ENCODE measurements at regions not wholly inside any gene's neighbourhood (a gene's known extent, or its start where the extent isn't known, plus 50 kb on each side); places are given as distances from the start of the nearest gene placed in this dataset.
"Not testable (repeated sequence)": the region's sequence is repeated elsewhere in the genome, so short reads cannot be mapped to it uniquely, and the experiment has no call there.

GRCh38 chr2:209276000-209276399 is 147.8 kb upstream of the MAP2 start:
- TF ChIP-seq EZH2phosphoT487 (IDR thresholded peaks at IDR 0.05; ENCODE audit: borderline replicate concordance, low read length): no peak
- TF ChIP-seq EZH2 (IDR thresholded peaks at IDR 0.05; ENCODE audit: low read length, unreplicated experiment): no peak
- TF ChIP-seq CTCF (conservative IDR thresholded peaks at IDR 0.05; ENCODE audit: low read depth, low read length): no peak
- no TSS peak for BruUV-seq (replicated peaks)
- intact Hi-C loops (cut with micrococcal nuclease): no loop called here

GRCh38 chr2:209277444-209277843 is 146.4 kb upstream of the MAP2 start:
- ChIA-PET POLR2A (ENCODE audit: unreplicated experiment) (no interaction called here), CTCF (no interaction called here)
- intact Hi-C loops (cut with micrococcal nuclease): no loop called here
- H4K20me1 ChIP-seq (ENCODE audit: low read length): no peaks in the 10 kb centered on the region
- no peaks in the 10 kb centered on the region for H3K4me1 ChIP-seq (ENCODE audit: insufficient read depth, low read length)
- no peak overlapping the region for H3K9ac ChIP-seq (ENCODE audit: low read length)
- H3K79me2 ChIP-seq (ENCODE audit: low read length): no peaks in the 10 kb centered on the region
- DNase-seq: no peak
- H3K36me3 ChIP-seq (ENCODE audit: low read depth, low read length): no peaks in the 10 kb centered on the region
- BruUV-seq (replicated peaks): no TSS peak
- H3K9me2 ChIP-seq (replicated peaks; ENCODE audit: low read length): no peaks in the 10 kb centered on the region
- TF ChIP-seq CTCF (conservative IDR thresholded peaks at IDR 0.05; ENCODE audit: low read depth, low read length) (no peak), EZH2phosphoT487 (IDR thresholded peaks at IDR 0.05; ENCODE audit: borderline replicate concordance, low read length) (no peak), EZH2 (IDR thresholded peaks at IDR 0.05; ENCODE audit: low read length, unreplicated experiment) (no peak)
- no peak for ATAC-seq
- no peaks in the 10 kb centered on the region for H3F3A ChIP-seq (ENCODE audit: low read length, unreplicated experiment)
- no peak overlapping the region for H3K27ac ChIP-seq (ENCODE audit: low read length)
- no peaks in the 10 kb centered on the region for H3K9me3 ChIP-seq (ENCODE audit: low read length)
- H3K4me2 ChIP-seq (ENCODE audit: low read length): no peak overlapping the region
- peaks cover 10% of the 10 kb centered on the region; the same call in 1 of the 2 replicates for H3K27me3 ChIP-seq (ENCODE audit: low read length)
- H2AFZ ChIP-seq (ENCODE audit: low read length): no peak overlapping the region
- no peak overlapping the region for H3K4me3 ChIP-seq (ENCODE audit: low read length)

More at GRCh38 chr2:209276000-209276399, 147.8 kb upstream of the MAP2 start:
- Histone ChIP-seq H4K20me1 (ENCODE audit: low read length) (no peaks in the 10 kb centered on the region), H3K27ac (ENCODE audit: low read length) (no peak overlapping the region), H3F3A (ENCODE audit: low read length, unreplicated experiment) (no peaks in the 10 kb centered on the region), H3K4me1 (ENCODE audit: insufficient read depth, low read length) (no peaks in the 10 kb centered on the region), H3K9me2 (replicated peaks; ENCODE audit: low read length) (no peaks in the 10 kb centered on the region), H3K79me2 (ENCODE audit: low read length) (no peaks in the 10 kb centered on the region), H3K36me3 (ENCODE audit: low read depth, low read length) (no peaks in the 10 kb centered on the region), H3K9me3 (ENCODE audit: low read length) (no peaks in the 10 kb centered on the region), H2AFZ (ENCODE audit: low read length) (no peak overlapping the region), H3K9ac (ENCODE audit: low read length) (no peak overlapping the region), H3K4me2 (ENCODE audit: low read length) (no peak overlapping the region), H3K4me3 (ENCODE audit: low read length) (no peak overlapping the region), H3K27me3 (ENCODE audit: low read length) (peaks cover 11% of the 10 kb centered on the region; the same call in 1 of the 2 replicates)
- DNase-seq (no peak), ATAC-seq (no peak)
- CTCF ChIA-PET: no interaction called here
- POLR2A ChIA-PET (ENCODE audit: unreplicated experiment): no interaction called here

- TF ChIP-seq CTCF (conservative IDR thresholded peaks at IDR 0.05; ENCODE audit: low read depth, low read length): no peak
- no peak for TF ChIP-seq EZH2 (IDR thresholded peaks at IDR 0.05; ENCODE audit: low read length, unreplicated experiment)
- TF ChIP-seq EZH2phosphoT487 (IDR thresholded peaks at IDR 0.05; ENCODE audit: borderline replicate concordance, low read length): no peak
- ATAC-seq: no peak
- CTCF ChIA-PET: no interaction called here
Observed at GRCh38 chr2:209298601-209299000, 125.2 kb upstream of the MAP2 start.

GRCh38 chr2:209299478-209299877 is 124.4 kb upstream of the MAP2 start:
- H4K20me1 ChIP-seq (ENCODE audit: low read length); H3K79me2 ChIP-seq (ENCODE audit: low read length): not testable (repeated sequence)

More at GRCh38 chr2:209298601-209299000, 125.2 kb upstream of the MAP2 start:
- intact Hi-C loops (cut with micrococcal nuclease): no loop called here
- Histone ChIP-seq H3K4me2 (ENCODE audit: low read length) (no peak overlapping the region), H3K36me3 (ENCODE audit: low read depth, low read length) (no peaks in the 10 kb centered on the region), H3K79me2 (ENCODE audit: low read length) (no peaks in the 10 kb centered on the region), H3K27me3 (ENCODE audit: low read length) (peaks cover 11% of the 10 kb centered on the region), H3K9me2 (replicated peaks; ENCODE audit: low read length) (no peaks in the 10 kb centered on the region), H3K9ac (ENCODE audit: low read length) (no peak overlapping the region), H3F3A (ENCODE audit: low read length, unreplicated experiment) (no peaks in the 10 kb centered on the region), H4K20me1 (ENCODE audit: low read length) (no peaks in the 10 kb centered on the region), H3K4me3 (ENCODE audit: low read length) (no peak overlapping the region), H3K9me3 (ENCODE audit: low read length) (no peaks in the 10 kb centered on the region), H3K4me1 (ENCODE audit: insufficient read depth, low read length) (no peaks in the 10 kb centered on the region), H3K27ac (ENCODE audit: low read length) (no peak overlapping the region), H2AFZ (ENCODE audit: low read length) (no peak overlapping the region)
- BruUV-seq (replicated peaks): no TSS peak
- POLR2A ChIA-PET (ENCODE audit: unreplicated experiment): no interaction called here
- DNase-seq: no peak

More at GRCh38 chr2:209299478-209299877, 124.4 kb upstream of the MAP2 start:
- H3K9me2 ChIP-seq (replicated peaks; ENCODE audit: low read length); H3K4me3 ChIP-seq (ENCODE audit: low read length); H3K4me1 ChIP-seq (ENCODE audit: insufficient read depth, low read length); H3F3A ChIP-seq (ENCODE audit: low read length, unreplicated experiment); H3K4me2 ChIP-seq (ENCODE audit: low read length); intact Hi-C loops (cut with micrococcal nuclease); H3K27me3 ChIP-seq (ENCODE audit: low read length); H3K27ac ChIP-seq (ENCODE audit: low read length); CTCF ChIA-PET; H3K9me3 ChIP-seq (ENCODE audit: low read length); H2AFZ ChIP-seq (ENCODE audit: low read length); H3K9ac ChIP-seq (ENCODE audit: low read length); H3K36me3 ChIP-seq (ENCODE audit: low read depth, low read length); BruUV-seq (replicated peaks); ATAC-seq; DNase-seq; POLR2A ChIA-PET (ENCODE audit: unreplicated experiment): not testable (repeated sequence)

All from PC-3 (cell line).